ENCODE measurements at regions not wholly inside any gene's neighbourhood (a gene's known extent, or its start where the extent isn't known, plus 50 kb on each side); places are given as distances from the start of the nearest gene placed in this dataset.
A peak's percentile ranks its signal among the peaks of the same experiment; 100 is the strongest.
"Not testable (repeated sequence)": the region's sequence is repeated elsewhere in the genome, so short reads cannot be mapped to it uniquely, and the experiment has no call there.

DNA sequence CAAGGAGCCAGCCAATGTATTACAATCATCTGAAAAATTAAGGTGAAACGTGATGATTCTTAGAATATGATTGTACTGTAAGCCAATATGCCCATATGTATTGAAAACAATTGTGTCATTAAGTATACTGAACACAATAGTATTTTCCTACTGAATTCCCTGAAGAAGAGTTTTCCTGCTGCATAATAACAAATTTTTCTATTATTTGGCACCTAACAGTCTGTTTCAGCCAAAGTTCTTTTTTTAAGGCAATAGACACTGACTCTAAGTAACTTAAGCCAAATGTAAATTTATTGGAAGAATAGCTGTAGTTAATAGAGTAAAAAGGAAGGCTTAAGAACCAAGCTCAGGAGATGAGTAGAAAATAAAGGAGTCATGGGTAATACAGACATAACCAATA lies 220.6 kb downstream of the PPP4R3C start:
- TF ChIP-seq, protein P1, sequence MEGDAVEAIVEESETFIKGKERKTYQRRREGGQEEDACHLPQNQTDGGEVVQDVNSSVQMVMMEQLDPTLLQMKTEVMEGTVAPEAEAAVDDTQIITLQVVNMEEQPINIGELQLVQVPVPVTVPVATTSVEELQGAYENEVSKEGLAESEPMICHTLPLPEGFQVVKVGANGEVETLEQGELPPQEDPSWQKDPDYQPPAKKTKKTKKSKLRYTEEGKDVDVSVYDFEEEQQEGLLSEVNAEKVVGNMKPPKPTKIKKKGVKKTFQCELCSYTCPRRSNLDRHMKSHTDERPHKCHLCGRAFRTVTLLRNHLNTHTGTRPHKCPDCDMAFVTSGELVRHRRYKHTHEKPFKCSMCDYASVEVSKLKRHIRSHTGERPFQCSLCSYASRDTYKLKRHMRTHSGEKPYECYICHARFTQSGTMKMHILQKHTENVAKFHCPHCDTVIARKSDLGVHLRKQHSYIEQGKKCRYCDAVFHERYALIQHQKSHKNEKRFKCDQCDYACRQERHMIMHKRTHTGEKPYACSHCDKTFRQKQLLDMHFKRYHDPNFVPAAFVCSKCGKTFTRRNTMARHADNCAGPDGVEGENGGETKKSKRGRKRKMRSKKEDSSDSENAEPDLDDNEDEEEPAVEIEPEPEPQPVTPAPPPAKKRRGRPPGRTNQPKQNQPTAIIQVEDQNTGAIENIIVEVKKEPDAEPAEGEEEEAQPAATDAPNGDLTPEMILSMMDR (IDR thresholded peaks at IDR 0.05; ENCODE audit: low read depth, low read length), result no peak
- H3K4me3 ChIP-seq (ENCODE audit: low read depth, low read length), result no peak overlapping the region

DNA sequence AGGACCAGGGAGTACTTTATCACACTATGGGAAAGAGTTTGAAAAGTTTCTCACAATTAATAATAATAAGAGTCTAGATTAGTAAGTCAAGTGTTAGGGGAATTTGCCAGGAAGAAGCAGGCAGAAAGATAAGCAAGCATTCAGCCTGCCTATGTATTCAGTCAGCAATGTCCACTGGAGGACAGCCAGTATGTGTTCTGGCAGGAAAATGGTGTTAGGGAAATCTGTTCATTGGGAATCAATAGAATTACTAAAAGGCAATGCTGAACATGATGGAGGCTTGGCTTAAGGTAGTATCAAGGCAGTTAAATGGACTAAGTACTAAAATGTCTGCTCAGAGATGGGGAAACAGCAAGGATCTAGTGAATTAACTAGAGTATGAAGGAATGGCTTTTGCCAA lies 221.2 kb downstream of the PPP4R3C start:
- TF ChIP-seq, protein P1 (IDR thresholded peaks at IDR 0.05; ENCODE audit: low read depth, low read length), result no peak
- H3K4me3 ChIP-seq (ENCODE audit: low read depth, low read length), result no peak overlapping the region

DNA sequence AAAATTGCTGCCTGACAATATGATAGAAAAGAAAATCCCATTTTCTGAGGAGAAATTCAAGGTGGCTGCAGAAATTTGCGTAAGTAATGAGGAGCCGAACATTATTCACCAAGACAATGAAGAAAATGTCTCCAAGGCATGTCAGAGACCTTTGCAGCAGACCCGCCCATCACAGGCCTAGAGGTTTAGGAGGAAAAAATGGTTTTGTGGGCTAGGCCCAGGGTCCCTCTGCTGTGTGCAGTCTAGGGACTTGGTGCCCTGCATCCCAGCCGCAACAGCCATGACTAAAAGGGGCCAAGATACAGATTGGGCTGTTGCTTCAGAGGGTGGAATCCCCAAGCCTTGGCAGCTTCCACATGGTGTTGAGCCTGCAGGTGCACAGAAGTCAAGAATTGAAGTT lies 223.1 kb downstream of the PPP4R3C start:
- H3K4me3 ChIP-seq (ENCODE audit: low read depth, low read length), result not testable (repeated sequence)

DNA sequence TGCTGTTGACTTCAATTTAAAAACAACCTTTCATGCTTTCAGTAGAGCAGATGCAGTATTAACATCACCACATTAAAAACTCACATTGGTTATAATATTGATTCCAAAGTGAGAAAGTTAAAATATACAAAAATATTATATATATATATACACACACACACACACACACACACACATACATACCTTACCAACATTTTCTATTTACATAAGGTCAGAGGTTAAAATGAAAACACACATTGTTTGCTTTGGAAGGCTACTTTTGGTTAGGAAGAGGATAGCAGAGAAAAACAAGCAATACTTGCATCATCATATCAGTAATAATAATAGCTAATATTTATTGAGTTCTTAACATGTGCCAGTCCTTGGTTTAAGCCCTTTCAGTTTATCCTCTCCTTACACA lies 226.5 kb downstream of the PPP4R3C start:
- no peak overlapping the region for H3K4me3 ChIP-seq (ENCODE audit: low read depth, low read length)
- TF ChIP-seq, protein P1 (IDR thresholded peaks at IDR 0.05; ENCODE audit: low read depth, low read length), result no peak

DNA sequence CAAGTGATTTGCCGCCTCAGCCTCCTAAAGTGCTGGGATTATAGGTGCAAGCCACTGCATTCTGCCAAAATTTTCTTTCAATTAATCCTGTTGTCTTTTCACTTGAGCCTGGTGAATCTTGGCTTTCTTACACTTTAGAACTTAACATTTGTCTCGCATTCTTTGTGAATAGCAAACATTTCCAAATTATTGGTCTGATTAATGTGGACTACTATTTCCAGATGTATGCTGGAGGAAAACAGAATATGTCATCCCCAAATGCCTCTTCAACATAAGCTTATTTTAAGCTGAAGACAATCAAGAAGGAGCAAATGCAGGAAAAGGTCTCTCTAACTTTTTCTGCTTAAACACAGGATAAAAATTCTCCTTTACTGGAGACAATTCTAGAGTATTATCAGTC lies 233.4 kb downstream of the PPP4R3C start:
- TF ChIP-seq, protein P1 (IDR thresholded peaks at IDR 0.05; ENCODE audit: low read depth, low read length), result no peak
- H3K4me3 ChIP-seq (ENCODE audit: low read depth, low read length), result no peak overlapping the region

DNA sequence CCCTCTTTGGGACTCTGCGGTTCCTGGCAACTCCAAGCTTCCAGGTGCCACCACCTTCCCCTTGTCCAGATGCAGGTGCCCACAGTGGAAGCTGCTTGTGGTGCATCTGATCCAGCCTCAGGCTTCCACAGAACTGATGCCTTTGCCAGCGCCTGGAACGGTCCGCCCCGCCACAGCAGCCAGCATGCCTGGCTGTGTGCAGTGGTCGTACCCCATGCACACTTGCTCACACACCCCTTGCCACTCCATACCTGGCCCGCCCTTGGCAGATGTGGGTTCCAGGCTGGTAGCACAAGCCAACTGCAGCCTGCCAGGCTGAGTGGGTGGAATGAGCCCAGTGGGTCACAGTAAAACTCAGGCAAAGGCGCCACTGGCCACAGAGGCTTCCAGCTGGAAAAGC lies 240.5 kb downstream of the PPP4R3C start:
- H3K4me3 ChIP-seq (ENCODE audit: low read depth, low read length), result no peak overlapping the region

DNA sequence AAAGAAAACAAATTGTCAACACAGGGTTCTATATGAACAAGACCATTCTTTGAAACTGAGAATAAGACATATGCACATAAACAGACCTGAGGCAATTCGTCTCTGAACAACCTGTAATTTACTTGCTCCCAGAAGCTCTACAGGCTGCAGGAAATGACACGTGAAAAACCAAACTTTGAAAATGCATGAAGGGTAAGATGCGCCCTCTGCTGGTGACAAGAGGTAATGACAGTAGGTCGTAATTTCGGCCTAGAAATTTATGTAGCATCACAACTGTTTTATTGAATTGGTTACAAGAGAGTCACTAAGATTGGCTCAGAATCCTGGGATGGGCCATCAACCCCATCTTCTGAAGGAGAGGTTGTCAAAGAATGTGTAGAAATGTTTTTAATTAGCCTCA lies 276.5 kb downstream of the PPP4R3C start:
- TF ChIP-seq, protein P1 (IDR thresholded peaks at IDR 0.05; ENCODE audit: low read depth, low read length), result peak; percentile 58
- no peak overlapping the region for H3K4me3 ChIP-seq (ENCODE audit: low read depth, low read length)

More for the DNA sequence above, 240.5 kb downstream of the PPP4R3C start:
- TF ChIP-seq, protein P1 (IDR thresholded peaks at IDR 0.05; ENCODE audit: low read depth, low read length), result no peak

DNA sequence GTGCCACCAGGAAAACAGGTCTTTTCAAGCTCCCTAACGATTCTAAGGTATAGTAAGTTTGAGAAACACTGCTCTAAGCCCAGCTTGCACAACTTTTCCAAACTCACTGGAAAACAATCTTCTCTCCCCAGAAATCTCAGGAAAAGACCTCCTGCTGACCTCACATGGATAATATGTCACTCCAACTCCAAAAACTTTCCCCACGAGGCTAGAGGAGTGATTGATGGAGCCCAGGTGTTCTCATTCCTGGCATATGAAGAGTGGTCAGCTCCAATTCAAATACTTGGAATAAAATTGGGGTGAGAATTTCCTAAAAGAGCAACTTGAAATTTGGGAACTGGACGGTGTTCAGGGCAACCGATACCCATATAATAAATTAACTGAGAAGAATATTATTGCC lies 299.9 kb downstream of the PPP4R3C start:
- TF ChIP-seq, protein P1 (IDR thresholded peaks at IDR 0.05; ENCODE audit: low read depth, low read length), result no peak
- H3K4me3 ChIP-seq (ENCODE audit: low read depth, low read length), result no peak overlapping the region

Data from WI38 (cell line).